Vagina (tissue), 2 donors: ENCODE measurements at regions not wholly inside any gene's neighbourhood (a gene's known extent, or its start where the extent isn't known, plus 50 kb on each side); places are given as distances from the start of the nearest gene placed in this dataset.

Experiments
- POLR2A ChIP-seq, 2 donors: fragments of 450-650 bp; IDR thresholded peaks; one replicate each; pipeline ENCODE4 v1.6.1; 2017; ENCODE audit warnings: antibody characterized with exemption in 2 of 2, mild to moderate bottlenecking in 2 of 2, moderate library complexity in 2 of 2
- TF ChIP-seq, protein P1 (sequence below), 3 experiments: fragments of 450-650 bp in 2 of 3; fragments of 200-600 bp in 1 of 3; sonication (generic) in 1 of 3; IDR thresholded peaks; one replicate each; pipeline ENCODE4 v1.5.1; 2017 to 2019; ENCODE audit warnings: antibody characterized with exemption in 3 of 3, mild to moderate bottlenecking in 2 of 3, moderate library complexity in 2 of 3

DNA sequence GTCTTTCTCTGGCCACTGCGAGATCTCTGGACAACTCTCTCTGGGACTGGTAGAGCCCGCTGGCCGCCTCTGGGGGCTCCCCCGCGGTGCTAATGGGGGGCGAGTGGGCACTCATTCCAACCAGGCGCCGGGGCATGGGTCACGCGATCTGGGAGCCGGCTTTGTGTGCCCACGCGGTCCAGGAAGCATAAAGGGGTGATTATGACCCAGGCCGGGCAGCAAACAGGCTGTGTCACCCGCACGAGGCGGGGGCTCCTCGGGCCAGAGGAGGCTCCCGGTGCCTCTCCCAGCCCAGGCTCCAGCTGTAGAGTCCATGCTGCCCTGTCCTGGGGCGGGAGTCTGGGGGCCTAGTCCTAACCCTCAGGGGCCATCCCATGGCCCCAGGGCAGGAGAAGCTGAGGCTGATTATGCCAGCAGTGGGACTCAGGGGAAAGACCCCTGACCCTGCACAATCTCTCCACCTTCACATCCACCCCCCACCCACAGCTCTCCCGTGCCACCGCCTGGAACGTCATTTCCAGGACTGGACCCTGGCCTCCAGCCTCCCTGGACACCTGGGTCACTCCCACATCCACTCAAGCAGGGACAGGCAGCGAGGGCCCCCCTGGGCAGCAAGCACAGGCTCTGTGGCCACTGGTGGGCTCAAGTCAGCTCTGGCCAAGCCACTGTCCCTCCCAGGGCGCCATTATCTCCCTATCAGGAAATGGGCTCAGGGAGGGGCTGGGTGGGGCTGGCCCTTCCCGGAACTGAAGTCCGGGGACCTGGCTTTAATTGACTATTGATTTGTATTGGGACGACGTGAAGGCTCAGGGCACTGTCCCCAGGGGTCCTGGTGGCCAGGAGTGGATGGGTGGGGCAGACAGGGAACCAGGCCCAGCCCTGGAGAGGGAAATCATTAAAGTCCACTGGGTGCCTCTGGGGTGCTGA, 50.0 kb downstream of the PTPRS start:
- TF ChIP-seq, protein P1, sequence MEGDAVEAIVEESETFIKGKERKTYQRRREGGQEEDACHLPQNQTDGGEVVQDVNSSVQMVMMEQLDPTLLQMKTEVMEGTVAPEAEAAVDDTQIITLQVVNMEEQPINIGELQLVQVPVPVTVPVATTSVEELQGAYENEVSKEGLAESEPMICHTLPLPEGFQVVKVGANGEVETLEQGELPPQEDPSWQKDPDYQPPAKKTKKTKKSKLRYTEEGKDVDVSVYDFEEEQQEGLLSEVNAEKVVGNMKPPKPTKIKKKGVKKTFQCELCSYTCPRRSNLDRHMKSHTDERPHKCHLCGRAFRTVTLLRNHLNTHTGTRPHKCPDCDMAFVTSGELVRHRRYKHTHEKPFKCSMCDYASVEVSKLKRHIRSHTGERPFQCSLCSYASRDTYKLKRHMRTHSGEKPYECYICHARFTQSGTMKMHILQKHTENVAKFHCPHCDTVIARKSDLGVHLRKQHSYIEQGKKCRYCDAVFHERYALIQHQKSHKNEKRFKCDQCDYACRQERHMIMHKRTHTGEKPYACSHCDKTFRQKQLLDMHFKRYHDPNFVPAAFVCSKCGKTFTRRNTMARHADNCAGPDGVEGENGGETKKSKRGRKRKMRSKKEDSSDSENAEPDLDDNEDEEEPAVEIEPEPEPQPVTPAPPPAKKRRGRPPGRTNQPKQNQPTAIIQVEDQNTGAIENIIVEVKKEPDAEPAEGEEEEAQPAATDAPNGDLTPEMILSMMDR (IDR thresholded peaks at IDR 0.05), result no peak
- no peak for TF ChIP-seq POLR2A (IDR thresholded peaks at IDR 0.05)
